ENCODE measurements at regions not wholly inside any gene's neighbourhood (a gene's known extent, or its start where the extent isn't known, plus 50 kb on each side); places are given as distances from the start of the nearest gene placed in this dataset.

GRCh38 chr15:98438907-98439306 lies 209.4 kb upstream of the IGF1R start:
- TF ChIP-seq EZH2 (IDR thresholded peaks at IDR 0.05; ENCODE audit: low read depth) = no peak
- no peak for TF ChIP-seq CTCF (conservative IDR thresholded peaks at IDR 0.05)
